ENCODE measurements at regions not wholly inside any gene's neighbourhood (a gene's known extent, or its start where the extent isn't known, plus 50 kb on each side); places are given as distances from the start of the nearest gene placed in this dataset.

DNA sequence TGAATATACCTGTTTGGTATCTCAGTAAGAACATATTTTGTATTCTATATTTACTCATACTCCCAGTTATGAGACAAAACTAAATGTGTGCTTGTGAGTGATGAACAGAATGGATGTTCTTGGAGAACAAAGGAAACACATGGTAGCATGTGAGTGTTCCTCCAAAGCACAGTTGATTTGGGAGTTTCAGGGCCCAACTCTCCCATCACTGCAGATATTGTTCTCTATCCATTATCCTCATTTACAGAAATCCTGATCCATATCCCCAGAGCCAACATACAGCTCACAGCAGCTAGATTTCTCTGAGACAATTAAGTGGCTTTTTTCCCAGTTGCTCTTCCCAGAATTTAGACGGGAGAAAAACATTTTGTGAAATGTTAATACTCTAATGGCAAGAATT, 75.6 kb upstream of the MAPRE2 start:
- TF ChIP-seq GABPA (IDR thresholded peaks at IDR 0.05; ENCODE audit: low read depth) (no peak), POLR2AphosphoS5 (IDR thresholded peaks at IDR 0.05; ENCODE audit: low read depth) (no peak), REST (IDR thresholded peaks at IDR 0.05; ENCODE audit: insufficient replicate concordance, low read depth) (no peak)
- TF ChIP-seq, protein P1, sequence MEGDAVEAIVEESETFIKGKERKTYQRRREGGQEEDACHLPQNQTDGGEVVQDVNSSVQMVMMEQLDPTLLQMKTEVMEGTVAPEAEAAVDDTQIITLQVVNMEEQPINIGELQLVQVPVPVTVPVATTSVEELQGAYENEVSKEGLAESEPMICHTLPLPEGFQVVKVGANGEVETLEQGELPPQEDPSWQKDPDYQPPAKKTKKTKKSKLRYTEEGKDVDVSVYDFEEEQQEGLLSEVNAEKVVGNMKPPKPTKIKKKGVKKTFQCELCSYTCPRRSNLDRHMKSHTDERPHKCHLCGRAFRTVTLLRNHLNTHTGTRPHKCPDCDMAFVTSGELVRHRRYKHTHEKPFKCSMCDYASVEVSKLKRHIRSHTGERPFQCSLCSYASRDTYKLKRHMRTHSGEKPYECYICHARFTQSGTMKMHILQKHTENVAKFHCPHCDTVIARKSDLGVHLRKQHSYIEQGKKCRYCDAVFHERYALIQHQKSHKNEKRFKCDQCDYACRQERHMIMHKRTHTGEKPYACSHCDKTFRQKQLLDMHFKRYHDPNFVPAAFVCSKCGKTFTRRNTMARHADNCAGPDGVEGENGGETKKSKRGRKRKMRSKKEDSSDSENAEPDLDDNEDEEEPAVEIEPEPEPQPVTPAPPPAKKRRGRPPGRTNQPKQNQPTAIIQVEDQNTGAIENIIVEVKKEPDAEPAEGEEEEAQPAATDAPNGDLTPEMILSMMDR (IDR thresholded peaks at IDR 0.05; ENCODE audit: insufficient read depth, low read length) = no peak

Data from HL-60 (cell line).